Loucy (cell line): ENCODE measurements at regions not wholly inside any gene's neighbourhood (a gene's known extent, or its start where the extent isn't known, plus 50 kb on each side); places are given as distances from the start of the nearest gene placed in this dataset.
"Not testable (repeated sequence)": the region's sequence is repeated elsewhere in the genome, so short reads cannot be mapped to it uniquely, and the experiment has no call there.

Source experiments
- H2AFZ ChIP-seq: fragments of 200-600 bp; sonication (generic); 2 replicates; pipeline ENCODE4 v1.6.0; 2016; ENCODE audit warnings: antibody characterized with exemption, mild to moderate bottlenecking, low read length, moderate library complexity
- H3F3A ChIP-seq: fragments of 200-600 bp; 2 replicates; pipeline ENCODE4 v1.6.0; 2016; ENCODE audit warnings: antibody characterized with exemption, low read depth, mild to moderate bottlenecking
- H3K27me3 ChIP-seq: fragments of 200-600 bp; sonication (generic); 2 replicates; pipeline ENCODE4 v1.6.1; 2014; ENCODE audit warnings: low read length, mild to moderate bottlenecking; ENCODE audit not compliant: insufficient read depth, poor library complexity, severe bottlenecking
- H3K36me3 ChIP-seq: fragments of 200-600 bp; sonication (generic); 2 replicates; pipeline ENCODE4 v1.6.1; 2016; ENCODE audit warnings: low read length; ENCODE audit not compliant: insufficient read depth
- H3K4me1 ChIP-seq: fragments of 200-600 bp; sonication (generic); 2 replicates; pipeline ENCODE4 v1.5.1; 2014; ENCODE audit warnings: low read length, mild to moderate bottlenecking; ENCODE audit not compliant: insufficient read depth, poor library complexity, severe bottlenecking
- H3K4me2 ChIP-seq: fragments of 200-600 bp; sonication (generic); 2 replicates; pipeline ENCODE4 v1.6.0; 2014; ENCODE audit warnings: antibody characterized with exemption, low read length, low read depth, mild to moderate bottlenecking; ENCODE audit not compliant: poor library complexity, severe bottlenecking
- H3K4me3 ChIP-seq: fragments of 200-600 bp; sonication (generic); 2 replicates; pipeline ENCODE4 v1.5.1; 2014; ENCODE audit warnings: low read length, mild to moderate bottlenecking, mixed read lengths; ENCODE audit not compliant: poor library complexity, severe bottlenecking
- H3K79me2 ChIP-seq: fragments of 200-600 bp; sonication (generic); 2 replicates; pipeline ENCODE4 v1.6.1; 2014; ENCODE audit warnings: low read length; ENCODE audit not compliant: insufficient read depth
- H3K9ac ChIP-seq: fragments of 200-600 bp; sonication (generic); 2 replicates; pipeline ENCODE4 v1.6.0; 2014; ENCODE audit warnings: mild to moderate bottlenecking, low read depth, low read length, moderate library complexity; ENCODE audit not compliant: poor library complexity, severe bottlenecking
- H3K9me2 ChIP-seq: fragments of 200-600 bp; sonication (generic); replicated peaks from 2 replicates; pipeline ENCODE4 v1.6.1; 2016; ENCODE audit warnings: low read depth, low read length, mixed read lengths
- H3K9me3 ChIP-seq: fragments of 200-600 bp; sonication (generic); 2 replicates; pipeline ENCODE4 v1.6.1; 2014; ENCODE audit warnings: mild to moderate bottlenecking, antibody characterized with exemption, low read length, low read depth; ENCODE audit not compliant: insufficient read depth
- H4K20me1 ChIP-seq: fragments of 200-600 bp; sonication (generic); 2 replicates; pipeline ENCODE4 v1.6.0; 2014; ENCODE audit warnings: antibody characterized with exemption, low read length, mild to moderate bottlenecking; ENCODE audit not compliant: insufficient read depth, poor library complexity, severe bottlenecking
- EZH2phosphoT487 ChIP-seq: fragments of 200-600 bp; IDR thresholded peaks from 2 replicates; pipeline ENCODE4 v1.6.1; 2018; ENCODE audit warnings: antibody characterized with exemption, mild to moderate bottlenecking, moderate library complexity, borderline replicate concordance
- TF ChIP-seq, protein P1 (sequence below): fragments of 200-600 bp; sonication (generic); conservative IDR thresholded peaks from 2 replicates; pipeline ENCODE4 v1.5.1; 2014; ENCODE audit warnings: mild to moderate bottlenecking, antibody characterized with exemption, low read length

DNA sequence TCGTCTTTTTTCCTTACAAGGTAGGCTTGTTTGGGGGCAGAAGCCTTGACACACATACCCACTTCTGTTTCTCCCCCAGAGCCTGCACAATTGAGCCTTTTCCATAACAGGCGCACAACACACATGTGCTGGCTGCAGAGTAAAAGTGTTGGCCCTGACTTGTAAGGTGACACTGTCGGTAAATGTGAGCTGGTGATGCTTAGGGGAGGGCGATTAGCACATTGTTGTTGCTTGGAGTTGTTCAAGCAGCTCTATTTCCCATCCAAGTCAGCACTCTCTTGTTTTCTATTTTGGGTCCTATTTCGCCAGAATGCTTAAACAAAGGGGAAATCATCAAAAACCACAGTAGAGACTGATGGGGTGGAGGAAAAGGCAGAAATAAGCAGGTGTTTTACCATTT, 51.9 kb upstream of the PTPRJ start:
- H4K20me1 ChIP-seq = no peaks in the 10 kb centered on the region
- no peaks in the 10 kb centered on the region for H3K9me2 ChIP-seq
- no peaks in the 10 kb centered on the region for H3K36me3 ChIP-seq
- H3K4me2 ChIP-seq = peak overlapping the region; percentile 12
- no peak for TF ChIP-seq EZH2phosphoT487
- TF ChIP-seq, protein P1, sequence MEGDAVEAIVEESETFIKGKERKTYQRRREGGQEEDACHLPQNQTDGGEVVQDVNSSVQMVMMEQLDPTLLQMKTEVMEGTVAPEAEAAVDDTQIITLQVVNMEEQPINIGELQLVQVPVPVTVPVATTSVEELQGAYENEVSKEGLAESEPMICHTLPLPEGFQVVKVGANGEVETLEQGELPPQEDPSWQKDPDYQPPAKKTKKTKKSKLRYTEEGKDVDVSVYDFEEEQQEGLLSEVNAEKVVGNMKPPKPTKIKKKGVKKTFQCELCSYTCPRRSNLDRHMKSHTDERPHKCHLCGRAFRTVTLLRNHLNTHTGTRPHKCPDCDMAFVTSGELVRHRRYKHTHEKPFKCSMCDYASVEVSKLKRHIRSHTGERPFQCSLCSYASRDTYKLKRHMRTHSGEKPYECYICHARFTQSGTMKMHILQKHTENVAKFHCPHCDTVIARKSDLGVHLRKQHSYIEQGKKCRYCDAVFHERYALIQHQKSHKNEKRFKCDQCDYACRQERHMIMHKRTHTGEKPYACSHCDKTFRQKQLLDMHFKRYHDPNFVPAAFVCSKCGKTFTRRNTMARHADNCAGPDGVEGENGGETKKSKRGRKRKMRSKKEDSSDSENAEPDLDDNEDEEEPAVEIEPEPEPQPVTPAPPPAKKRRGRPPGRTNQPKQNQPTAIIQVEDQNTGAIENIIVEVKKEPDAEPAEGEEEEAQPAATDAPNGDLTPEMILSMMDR = no peak
- H3F3A ChIP-seq = no peaks in the 10 kb centered on the region
- H3K9me3 ChIP-seq = no peaks in the 10 kb centered on the region
- H3K4me1 ChIP-seq = peaks cover 8% of the 10 kb centered on the region
- H3K27me3 ChIP-seq = no peaks in the 10 kb centered on the region
- peak overlapping the region; percentile 66 for H2AFZ ChIP-seq
- H3K79me2 ChIP-seq = no peaks in the 10 kb centered on the region
- H3K4me3 ChIP-seq = no peak overlapping the region
- H3K9ac ChIP-seq = peak overlapping the region; percentile 2

DNA sequence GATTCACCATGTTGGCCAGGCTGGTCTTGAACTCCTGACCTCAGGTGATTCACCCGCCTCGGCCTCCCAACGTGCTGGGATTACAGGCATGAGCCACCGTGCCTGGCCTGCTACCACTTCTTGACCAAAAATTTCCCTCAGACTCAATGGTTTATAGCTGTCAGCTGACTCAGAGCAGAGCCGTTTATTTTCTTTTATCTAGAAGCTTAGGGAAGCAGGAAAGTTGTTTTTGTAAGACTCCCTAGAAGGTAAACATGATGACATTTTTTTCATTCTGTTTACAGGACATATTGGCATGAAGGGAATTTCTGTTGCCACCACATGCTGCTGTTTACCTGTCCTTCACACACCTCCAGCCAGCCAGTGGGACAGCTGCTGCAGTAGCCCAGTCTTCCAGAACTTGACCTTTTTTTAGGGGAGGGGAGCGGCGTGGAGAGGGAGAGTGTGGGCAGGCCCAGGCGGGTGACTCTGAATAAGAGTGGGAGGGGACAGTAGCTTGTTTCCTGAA, 56.1 kb upstream of the PTPRJ start:
- Histone ChIP-seq H3K27me3 (no peaks in the 10 kb centered on the region), H3K9me3 (no peaks in the 10 kb centered on the region), H3K4me1 (peaks cover 24% of the 10 kb centered on the region), H3K79me2 (no peaks in the 10 kb centered on the region), H2AFZ (peak overlapping the region; percentile 28; the same call in 1 of the 2 replicates), H3K4me2 (no peak overlapping the region), H4K20me1 (no peaks in the 10 kb centered on the region), H3K36me3 (no peaks in the 10 kb centered on the region), H3K4me3 (no peak overlapping the region), H3K9me2 (no peaks in the 10 kb centered on the region), H3F3A (no peaks in the 10 kb centered on the region), H3K9ac (no peak overlapping the region)
- TF ChIP-seq, protein P1 = no peak
- no peak for TF ChIP-seq EZH2phosphoT487

DNA sequence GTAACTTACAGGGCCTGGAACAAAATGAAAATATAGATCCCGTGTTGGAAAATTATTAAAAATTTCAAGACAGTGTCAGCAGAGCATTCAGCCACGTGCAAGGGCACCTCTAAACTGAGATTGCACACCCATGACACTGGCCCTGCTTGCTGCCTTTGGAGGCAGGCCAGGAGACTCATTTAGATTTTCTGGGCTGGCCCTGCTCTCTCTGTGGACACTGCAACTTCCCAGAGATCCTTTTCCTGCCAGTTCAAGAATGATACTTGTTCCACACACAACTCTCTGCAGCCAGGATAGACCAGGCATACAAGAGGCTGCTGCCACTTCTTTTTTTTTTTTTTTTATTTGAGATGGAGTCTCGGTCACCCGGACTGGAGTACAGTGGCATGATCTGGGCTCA, 56.7 kb upstream of the PTPRJ start:
- no peaks in the 10 kb centered on the region for H3K27me3 ChIP-seq
- no peaks in the 10 kb centered on the region for H3K9me2 ChIP-seq
- no peaks in the 10 kb centered on the region for H4K20me1 ChIP-seq
- no peaks in the 10 kb centered on the region for H3K36me3 ChIP-seq
- no peaks in the 10 kb centered on the region for H3F3A ChIP-seq
- no peak overlapping the region for H3K9ac ChIP-seq
- no peak overlapping the region for H3K4me3 ChIP-seq
- TF ChIP-seq, protein P1 = no peak
- no peak for TF ChIP-seq EZH2phosphoT487
- H3K79me2 ChIP-seq = no peaks in the 10 kb centered on the region
- H3K4me1 ChIP-seq = peaks cover 28% of the 10 kb centered on the region
- no peaks in the 10 kb centered on the region for H3K9me3 ChIP-seq
- no peak overlapping the region for H3K4me2 ChIP-seq
- H2AFZ ChIP-seq = no peak overlapping the region

DNA sequence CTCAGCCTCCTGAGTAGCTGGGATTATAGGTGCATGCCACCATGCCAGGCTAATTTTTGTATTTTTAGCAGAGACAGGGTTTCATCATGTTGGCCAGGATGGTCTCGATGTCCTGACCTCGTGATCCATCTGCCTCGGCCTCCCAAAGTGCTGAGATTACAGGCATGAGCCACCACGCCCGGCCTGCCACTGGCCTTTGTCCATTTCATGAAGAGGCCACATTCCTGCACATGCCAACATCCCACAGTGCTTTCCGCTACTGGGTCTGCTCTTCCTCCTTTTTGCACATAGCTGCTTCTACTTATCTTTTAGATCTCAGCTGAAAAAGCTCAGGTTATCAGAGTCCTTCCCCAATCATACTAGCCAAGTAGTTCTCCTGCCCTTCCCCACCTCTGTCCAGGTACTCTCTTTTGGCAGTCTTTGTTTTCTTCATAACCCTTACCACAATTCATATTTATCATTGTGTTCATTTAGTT, 59.2 kb upstream of the PTPRJ start:
- not testable (repeated sequence) for H3K4me2 ChIP-seq, H2AFZ ChIP-seq, H3K4me3 ChIP-seq, H3K79me2 ChIP-seq, H3K9me2 ChIP-seq, H3K9ac ChIP-seq, H4K20me1 ChIP-seq, H3K9me3 ChIP-seq, H3K36me3 ChIP-seq, H3F3A ChIP-seq, H3K27me3 ChIP-seq
- H3K4me1 ChIP-seq = peaks cover 45% of the 10 kb centered on the region
